GM21423 (cell line): ENCODE measurements at regions not wholly inside any gene's neighbourhood (a gene's known extent, or its start where the extent isn't known, plus 50 kb on each side); places are given as distances from the start of the nearest gene placed in this dataset.
"Not testable (repeated sequence)": the region's sequence is repeated elsewhere in the genome, so short reads cannot be mapped to it uniquely, and the experiment has no call there.

Experiments
- ATAC-seq: cut with Tn5 transposase; IDR thresholded peaks from one replicate; pipeline ENCODE4 v1.9.1; 2021; ENCODE audit warnings: mild to moderate bottlenecking, moderate library complexity; ENCODE audit not compliant: unreplicated experiment

DNA sequence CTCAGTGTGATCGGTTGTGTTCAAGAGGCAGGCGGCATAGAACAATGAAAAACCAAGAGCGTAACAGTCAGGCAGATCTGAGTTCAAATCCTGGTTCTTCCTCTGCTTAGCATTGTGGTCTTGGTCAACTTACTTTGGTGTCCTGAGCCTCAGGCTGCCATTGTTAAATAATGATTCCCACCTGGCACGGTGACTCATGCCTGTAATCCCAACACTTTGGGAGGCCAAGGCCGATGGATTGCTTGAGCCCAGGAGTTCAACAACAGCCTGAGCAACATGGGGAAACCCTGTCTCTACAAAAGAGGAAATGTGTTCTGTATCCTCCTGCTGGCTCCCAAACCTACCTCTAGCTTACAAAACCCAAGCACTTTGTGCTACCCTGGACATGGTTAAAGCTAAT, 129.0 kb upstream of the STX18 start:
- ATAC-seq: no peak

DNA sequence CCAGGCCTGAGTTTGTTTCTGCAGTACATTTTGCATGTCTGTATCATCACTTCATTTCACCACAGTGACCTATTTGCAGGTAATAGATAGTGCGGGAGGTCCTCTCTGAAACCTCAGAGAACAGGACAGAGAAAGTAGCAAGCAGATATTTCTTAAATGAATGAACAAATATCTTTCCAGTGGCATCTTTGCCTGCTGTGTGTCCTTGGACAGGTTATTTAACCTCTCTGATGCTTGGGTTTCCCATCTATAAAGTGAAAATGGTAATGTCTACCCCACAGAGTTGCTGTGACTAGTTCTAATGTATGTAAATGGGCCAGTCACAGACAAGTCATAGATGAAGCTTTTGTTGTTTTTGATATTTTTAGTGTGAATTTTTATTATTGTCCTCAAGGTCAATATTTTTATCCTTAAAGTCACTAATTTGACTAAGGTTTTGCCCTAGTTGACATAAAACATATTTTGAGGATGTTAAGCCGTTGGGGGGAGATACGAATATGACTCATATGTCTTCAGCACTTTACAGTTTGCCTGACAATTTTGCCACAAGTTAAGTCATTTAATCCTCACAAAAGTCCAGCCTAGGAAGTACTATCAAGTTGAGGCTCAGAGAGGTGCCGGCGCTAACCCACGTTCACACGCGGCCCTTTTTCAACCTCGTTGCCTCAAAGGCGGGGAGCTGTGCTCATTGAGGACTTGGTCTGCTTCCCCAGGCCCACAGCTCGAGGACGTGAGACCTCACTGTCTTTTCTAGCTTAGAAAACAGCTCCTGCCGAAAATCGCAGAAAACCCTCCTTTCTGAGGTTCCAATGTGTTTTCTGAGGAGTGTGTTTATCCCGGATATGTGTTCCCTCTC, 126.7 kb upstream of the STX18 start:
- peak; percentile 8 for ATAC-seq

GRCh38 chr4:4667622-4668081, 125.8 kb upstream of the STX18 start:
- ATAC-seq: no peak

DNA sequence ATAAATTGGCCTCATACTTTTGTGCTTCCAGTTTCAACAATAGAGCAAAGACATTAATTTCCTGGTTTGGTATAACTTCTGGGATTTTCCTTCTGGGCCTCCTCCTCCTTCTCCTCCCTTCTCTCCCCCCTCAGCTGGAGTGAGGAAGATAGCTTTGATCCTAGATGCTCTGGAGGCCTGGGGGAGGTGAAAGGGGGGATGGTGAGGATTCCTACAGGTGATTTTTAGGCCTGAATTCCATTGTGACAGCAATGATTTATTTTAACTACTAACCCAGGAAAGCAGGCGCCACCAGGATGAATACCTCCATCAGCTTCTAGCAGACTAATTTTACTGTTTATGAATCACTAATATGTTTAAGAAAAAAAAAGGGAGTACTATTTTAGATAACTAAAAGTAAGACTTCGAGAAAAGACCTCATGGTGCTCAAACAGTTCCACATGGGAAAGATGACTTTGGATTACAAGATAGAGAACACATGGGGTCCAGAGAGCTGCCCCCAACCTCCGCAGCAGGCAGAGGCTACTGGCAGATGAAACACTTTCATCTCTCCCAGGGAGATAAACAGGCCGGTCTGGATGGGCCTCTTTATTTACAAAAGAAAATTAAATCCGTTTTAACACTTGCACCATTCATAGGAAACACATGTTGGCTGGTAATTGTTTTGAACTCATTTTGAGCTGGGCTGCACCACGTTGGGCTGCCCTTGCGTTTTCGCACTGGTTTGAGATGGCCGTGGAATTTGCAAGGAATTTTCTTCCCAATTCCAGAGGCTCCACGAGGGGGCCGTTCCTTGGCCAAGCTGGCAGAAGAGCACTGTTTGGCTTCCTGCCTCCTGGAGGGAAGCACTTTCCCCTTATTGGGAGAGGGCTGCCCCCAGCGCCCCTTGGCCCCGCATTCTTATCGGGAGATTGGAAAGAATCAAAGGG, 125.1 kb upstream of the STX18 start:
- no peak for ATAC-seq

DNA sequence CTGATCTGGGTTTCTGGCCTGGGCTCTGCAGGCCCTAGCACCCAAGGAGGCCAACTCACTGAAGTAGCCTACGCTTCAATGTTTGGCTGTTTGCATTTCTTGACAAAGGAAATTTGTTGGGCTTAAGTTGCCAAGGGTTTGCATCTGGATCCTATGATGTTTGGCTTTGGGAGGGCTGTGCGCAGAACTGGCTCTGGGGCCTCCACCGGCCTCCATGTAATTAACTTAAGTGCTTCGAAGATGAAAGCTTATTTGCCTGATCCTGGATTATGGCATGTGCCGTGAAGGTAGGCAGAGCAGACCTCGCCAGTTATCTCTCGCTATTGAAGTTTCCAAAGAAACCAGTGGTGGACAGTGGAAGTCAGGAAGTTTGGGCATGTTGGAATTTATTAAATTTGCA, 124.3 kb upstream of the STX18 start:
- ATAC-seq: no peak

DNA sequence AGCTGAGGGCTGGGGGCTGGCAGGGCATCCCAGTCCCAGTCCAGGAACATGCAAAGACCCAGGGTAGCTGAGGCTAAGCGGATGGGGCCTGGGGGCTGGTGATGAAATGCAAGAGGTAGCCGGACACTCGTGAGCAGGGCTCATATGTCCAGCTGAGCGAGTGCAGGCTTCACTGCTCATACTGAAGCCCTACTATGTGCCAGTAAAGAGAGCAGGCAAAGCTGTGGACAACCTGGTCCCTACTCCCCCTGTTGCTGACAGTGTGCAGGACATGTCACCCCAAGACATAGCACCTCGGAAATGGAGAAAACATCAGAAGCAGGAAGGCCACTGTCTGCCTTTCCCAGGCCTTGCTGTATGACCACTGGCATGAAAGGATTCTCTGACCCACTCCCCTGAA, 122.4 kb upstream of the STX18 start:
- ATAC-seq: no peak

GRCh38 chr4:4663028-4663427, 121.2 kb upstream of the STX18 start:
- no peak for ATAC-seq

GRCh38 chr4:4662230-4662629, 120.4 kb upstream of the STX18 start:
- no peak for ATAC-seq

DNA sequence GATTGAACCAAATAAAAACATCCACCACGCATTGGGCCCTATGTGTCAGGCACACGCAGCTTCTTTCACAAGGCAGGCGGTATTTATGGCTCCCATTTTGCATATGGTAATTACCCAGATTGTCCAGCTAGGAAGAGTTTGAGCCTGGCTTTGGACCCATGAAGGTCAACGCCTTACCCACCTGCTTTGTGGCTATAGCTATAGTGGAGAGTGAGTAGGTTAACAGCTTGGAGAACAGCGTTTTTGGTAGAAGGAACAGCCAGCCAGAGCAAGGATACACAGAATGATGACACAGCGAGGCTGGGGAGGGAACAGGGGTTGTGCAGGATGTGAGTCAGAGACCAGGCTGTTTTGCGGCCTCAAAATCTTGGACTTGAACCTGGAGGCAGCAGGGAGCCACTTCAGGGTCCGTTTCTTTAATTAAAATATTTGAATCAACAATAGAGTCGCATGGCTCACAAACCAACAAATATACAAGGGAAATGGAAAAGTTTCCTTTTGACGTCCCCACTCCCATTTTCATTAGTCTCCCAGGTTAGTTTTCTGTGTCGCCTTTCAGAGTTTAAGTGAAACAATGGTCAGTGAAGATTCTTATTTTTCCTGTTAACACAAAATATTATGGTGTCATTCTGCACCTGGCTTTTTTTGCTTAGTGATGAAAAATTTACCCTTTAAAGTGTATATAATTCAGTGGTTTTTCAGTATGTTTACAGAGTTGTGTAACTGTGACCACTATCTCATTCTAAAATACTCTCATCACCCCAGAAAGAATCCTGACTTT, 118.2 kb upstream of the STX18 start:
- no peak for ATAC-seq

- ATAC-seq: no peak
Measured at GRCh38 chr4:4658052-4658451, 116.2 kb upstream of the STX18 start.

- no peak for ATAC-seq
Measured at GRCh38 chr4:4656977-4657376, 115.1 kb upstream of the STX18 start.

DNA sequence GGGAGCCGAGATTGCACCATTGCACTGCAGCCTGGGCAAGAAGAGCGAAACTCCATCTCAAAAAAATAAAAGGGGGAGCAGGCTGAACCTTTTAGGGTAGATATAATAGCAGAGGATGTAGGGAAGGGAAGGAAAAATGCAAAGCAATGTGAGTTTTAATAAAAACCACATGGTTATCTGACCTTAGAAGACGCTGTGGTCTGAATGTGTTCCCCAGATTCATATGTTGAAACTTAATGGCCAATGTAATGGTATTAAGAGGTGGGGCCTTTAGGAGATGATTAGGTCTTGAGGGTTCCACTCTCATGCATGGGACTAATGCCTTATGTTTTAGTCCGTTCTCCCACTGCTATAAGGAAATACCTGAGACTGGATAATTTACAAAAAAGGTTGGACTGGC, 114.1 kb upstream of the STX18 start:
- no peak for ATAC-seq

DNA sequence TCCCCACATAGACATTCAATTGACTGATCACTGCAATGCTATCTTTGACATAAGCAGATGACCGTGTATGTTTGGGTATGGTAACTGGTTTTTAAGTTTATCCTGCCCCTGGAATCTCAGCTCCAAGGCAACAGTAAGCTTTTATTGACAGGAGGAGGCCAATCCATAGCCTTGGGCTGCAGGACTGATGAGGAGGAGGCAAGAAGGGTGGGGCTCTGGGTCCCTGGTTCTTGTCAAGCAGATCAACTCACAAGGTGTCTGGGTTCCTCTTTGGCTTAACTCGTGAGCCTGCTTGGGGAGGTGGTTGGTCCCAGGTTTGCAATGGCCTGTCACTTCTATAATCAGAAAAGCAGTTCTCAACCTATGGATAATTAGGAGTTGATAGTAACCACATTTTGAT, 113.2 kb upstream of the STX18 start:
- ATAC-seq: no peak

GRCh38 chr4:4651811-4652755, 110.2 kb upstream of the STX18 start:
- no peak for ATAC-seq

DNA sequence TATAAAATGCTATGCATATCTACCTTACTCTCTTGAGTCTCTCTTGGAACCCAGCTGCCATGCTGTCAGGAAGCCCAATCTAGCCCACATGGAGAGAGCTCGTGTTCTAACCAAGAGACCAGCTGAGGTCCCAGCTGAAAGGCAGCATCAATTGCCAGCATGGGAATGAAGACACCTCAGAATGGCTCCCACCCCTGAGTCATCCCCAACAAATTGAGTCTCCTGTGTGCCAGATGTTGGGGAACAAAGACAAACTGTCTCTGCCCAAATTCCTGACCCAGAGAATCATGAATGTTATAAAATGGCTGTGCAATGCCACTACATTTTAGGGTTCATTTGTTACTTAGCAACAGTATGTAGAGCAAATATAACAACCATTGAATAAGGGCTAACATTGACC, 105.2 kb upstream of the STX18 start:
- ATAC-seq: no peak

- no peak for ATAC-seq
Measured at GRCh38 chr4:4645743-4646142, 103.9 kb upstream of the STX18 start.

- ATAC-seq: not testable (repeated sequence)
Measured at GRCh38 chr4:4644277-4644676, 102.4 kb upstream of the STX18 start.

DNA sequence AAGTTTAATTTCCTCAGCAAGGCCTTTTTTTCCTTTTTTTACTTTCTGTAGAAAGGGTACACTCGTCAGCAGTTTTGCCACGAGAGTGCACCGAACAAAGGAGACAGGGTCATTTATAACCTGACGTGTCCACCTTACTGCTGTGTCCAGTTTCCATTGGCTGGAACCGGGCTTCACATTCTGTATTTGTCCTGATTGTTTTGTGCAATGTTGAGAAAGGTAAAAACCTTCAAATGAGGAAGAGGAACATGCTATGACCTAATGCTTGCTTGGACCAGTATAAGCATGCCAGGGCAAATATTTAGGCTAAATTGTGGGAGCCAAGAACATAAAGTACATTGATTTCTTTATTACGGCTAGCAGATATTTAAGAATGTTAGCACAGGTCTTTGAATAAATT, 101.9 kb upstream of the STX18 start:
- not testable (repeated sequence) for ATAC-seq

- ATAC-seq: no peak
Measured at GRCh38 chr4:4643306-4643705, 101.5 kb upstream of the STX18 start.

- ATAC-seq: no peak
Measured at GRCh38 chr4:4642496-4643000, 100.7 kb upstream of the STX18 start.
